NCI-H1417 (cell line): ENCODE measurements at regions not wholly inside any gene's neighbourhood (a gene's known extent, or its start where the extent isn't known, plus 50 kb on each side); places are given as distances from the start of the nearest gene placed in this dataset.

Experiments used
- DNase-seq, 3 experiments: peaks; one replicate each; lab custom pipeline; 2025; lab: John Stamatoyannopoulos, UW

- DNase-seq: peak in 1 of 3 experiments; percentile 32
Measured at GRCh38 chr5:73339051-73339575, 109.5 kb downstream of the FOXD1 start.

- DNase-seq: peak in 2 of 3 experiments; percentile 55 to 80
Measured at GRCh38 chr5:73338256-73339050, 110.1 kb downstream of the FOXD1 start.

GRCh38 chr5:73337586-73338255, 110.9 kb downstream of the FOXD1 start:
- DNase-seq: no peak

GRCh38 chr5:73336366-73336765, 112.2 kb downstream of the FOXD1 start:
- no peak for DNase-seq

- no peak for DNase-seq
Measured at GRCh38 chr5:73333944-73334703, 114.5 kb downstream of the FOXD1 start.

GRCh38 chr5:73330613-73331012, 118.0 kb downstream of the FOXD1 start:
- DNase-seq: no peak

GRCh38 chr5:73328640-73329039, 119.9 kb downstream of the FOXD1 start:
- no peak for DNase-seq

- no peak for DNase-seq
Measured at GRCh38 chr5:73327908-73328455, 120.6 kb downstream of the FOXD1 start.

GRCh38 chr5:73325546-73325945, 123.0 kb downstream of the FOXD1 start:
- DNase-seq: no peak

GRCh38 chr5:73323466-73323865, 125.1 kb downstream of the FOXD1 start:
- DNase-seq: no peak

- peak in 2 of 3 experiments; percentile 55 to 87 for DNase-seq
Measured at GRCh38 chr5:73322437-73323076, 126.0 kb downstream of the FOXD1 start.

- peak in 2 of 3 experiments; percentile 9 to 55 for DNase-seq
Measured at GRCh38 chr5:73321757-73322436, 126.7 kb downstream of the FOXD1 start.

- no peak for DNase-seq
Measured at GRCh38 chr5:73319036-73319435, 129.5 kb downstream of the FOXD1 start.

- DNase-seq: no peak
Measured at GRCh38 chr5:73318308-73318719, 130.3 kb downstream of the FOXD1 start.

GRCh38 chr5:73317523-73317922, 131.1 kb downstream of the FOXD1 start:
- no peak for DNase-seq

GRCh38 chr5:73314395-73315257, 134.0 kb downstream of the FOXD1 start:
- peak in 1 of 3 experiments; percentile 21 for DNase-seq

GRCh38 chr5:73312872-73313510, 135.6 kb downstream of the FOXD1 start:
- no peak for DNase-seq

- no peak for DNase-seq
Measured at GRCh38 chr5:73312146-73312871, 136.3 kb downstream of the FOXD1 start.
